ENCODE measurements at regions not wholly inside any gene's neighbourhood (a gene's known extent, or its start where the extent isn't known, plus 50 kb on each side); places are given as distances from the start of the nearest gene placed in this dataset.

DNA sequence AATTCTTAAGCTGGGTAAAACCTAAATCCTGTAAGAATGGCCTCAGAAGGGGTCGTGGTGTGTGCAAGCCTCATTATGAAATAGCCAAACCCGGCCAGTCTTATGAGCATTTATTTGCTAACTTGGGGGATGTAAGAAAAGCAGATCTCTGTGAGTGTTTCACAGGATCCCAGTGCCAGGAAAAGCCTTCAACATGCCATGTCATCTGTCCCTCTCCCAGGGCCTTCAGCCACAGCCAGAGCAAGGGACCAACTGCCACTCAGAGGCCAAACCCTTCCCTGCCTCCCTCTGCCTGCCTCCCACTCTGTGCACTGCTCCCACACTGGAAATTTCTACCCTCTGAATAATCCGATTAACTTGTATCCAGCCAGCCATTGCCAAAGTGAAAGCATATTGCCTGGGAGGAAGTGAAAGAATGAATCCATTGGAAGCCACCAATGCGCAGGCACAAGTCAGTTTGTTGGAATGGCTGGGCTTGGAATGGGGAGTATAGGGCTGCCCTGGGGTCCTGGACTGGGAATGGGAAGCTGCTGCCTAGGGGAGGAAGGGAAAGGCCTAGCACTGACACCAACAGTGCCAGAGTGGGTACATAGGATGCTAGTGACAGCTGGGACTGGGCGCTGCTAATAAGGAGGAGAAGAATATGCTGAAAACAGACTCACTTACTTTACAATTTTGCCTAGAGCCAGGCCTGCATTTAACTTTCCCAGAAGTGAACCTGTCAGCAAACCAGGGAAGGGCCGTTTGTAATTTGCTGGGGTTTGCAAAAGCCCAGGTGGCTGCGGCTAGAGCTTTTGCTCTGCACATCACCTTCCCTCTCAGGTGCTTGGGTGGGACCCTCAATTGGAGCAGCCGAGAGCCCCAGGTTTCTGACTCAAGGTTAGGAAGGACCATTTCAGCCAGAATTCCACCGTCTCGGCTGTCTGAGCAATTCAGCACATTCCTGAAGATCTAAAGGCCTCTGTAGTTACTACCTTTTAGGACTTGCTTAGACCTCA lies 146.6 kb upstream of the NCK2 start:
- Histone ChIP-seq H3K4me3 (ENCODE audit: low read depth, low read length) (no peak overlapping the region), H3K9me3 (ENCODE audit: control insufficient read depth, insufficient read depth, low read depth, low read length) (no peaks in the 10 kb centered on the region), H3K4me1 (ENCODE audit: control insufficient read depth, insufficient read depth, low read length) (no peaks in the 10 kb centered on the region), H3K27ac (ENCODE audit: extremely low read depth, low read depth, low read length) (no peak overlapping the region), H3K36me3 (ENCODE audit: control insufficient read depth in 2 of 2, insufficient read depth in 1 of 2, low read length in 2 of 2) (no peaks in the 10 kb centered on the region)
- CTCF ChIA-PET, result interaction anchor here (0.6 to 1.4 kb wide), 3 partner anchors 8 to 122 kb away, joined by 3 to 4 read pairs (median 3); no protein-coding TSS in a partner anchor
- POLR2A ChIA-PET, result no interaction called here
- 0 out of 2 replicates have a peak, but pooled peaks have one; percentile 18 for TF ChIP-seq EGR2 (tag by site-specific recombination; IDR thresholded peaks at IDR 0.05; ENCODE audit: low read depth)
- no peak for TF ChIP-seq TRIM28 (IDR thresholded peaks at IDR 0.05; ENCODE audit: borderline replicate concordance, low read length)

DNA sequence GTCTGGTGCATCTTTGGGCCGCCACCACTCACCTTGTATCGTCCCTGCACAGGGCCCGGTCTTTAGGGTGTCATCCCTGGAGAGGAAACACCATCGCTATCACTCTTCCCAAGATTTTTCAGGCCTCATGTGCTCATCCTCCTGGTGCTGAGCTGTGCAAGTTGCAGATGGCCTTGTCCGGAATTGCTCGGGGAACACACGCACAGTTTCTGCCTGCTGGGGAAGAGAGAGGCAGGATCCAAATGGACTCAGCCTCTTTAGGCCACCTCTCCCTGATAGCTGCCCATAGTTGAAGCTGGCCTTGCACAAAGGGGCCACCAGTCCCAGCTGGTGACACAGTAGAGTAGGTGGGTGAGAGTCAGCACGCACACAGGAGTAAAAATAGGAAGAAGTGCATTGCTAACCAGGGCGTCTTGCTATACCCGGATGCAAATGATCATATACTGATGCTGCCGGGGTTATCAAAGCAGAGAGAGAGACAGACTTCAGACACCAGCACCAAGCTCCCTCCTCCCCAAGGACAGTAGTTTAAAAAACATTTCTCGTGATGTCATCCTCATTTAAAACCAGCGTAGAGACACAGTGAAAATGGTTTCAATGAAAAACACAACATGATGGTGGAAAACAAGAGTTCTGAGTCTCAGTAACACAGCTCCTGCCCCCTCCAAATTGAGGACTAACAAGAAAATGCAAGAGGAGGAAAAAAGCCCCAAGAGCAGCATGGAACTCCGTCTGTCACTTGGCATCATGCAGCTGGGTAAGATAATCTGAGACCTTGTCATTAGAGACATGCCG lies 147.5 kb upstream of the NCK2 start:
- CTCF ChIA-PET, result interaction anchor here (0.7 to 1.4 kb wide), 3 partner anchors 9 to 76 kb away, joined by 3 to 4 read pairs (median 3); no protein-coding TSS in a partner anchor

DNA sequence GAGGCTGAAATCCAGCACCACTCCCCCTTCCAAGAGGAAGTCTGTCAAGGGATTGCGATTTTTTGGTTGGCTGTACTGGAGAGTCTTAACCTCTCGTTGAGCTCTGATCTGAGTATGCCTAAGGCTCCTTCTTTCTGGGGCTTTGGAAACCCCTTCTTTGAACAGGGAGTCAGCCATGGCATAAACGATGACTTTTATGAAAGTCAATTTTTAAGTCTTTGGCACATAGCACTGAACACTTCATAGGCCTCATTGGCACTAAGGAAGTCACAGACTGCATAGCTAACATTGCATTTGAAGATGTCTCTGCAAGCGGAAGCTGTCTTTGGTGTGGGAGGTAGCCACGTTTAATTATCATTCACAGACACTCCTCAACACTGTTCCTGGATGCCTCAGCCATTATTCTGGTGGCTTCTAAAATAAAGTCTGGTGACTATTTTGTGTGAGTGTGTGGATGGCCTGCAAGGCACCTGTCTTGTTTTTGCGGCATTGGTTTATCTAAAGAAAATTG lies 148.2 kb upstream of the NCK2 start:
- H3K4me3 ChIP-seq (ENCODE audit: low read depth, low read length), result no peak overlapping the region
- H3K27ac ChIP-seq (ENCODE audit: extremely low read depth, low read depth, low read length), result no peak overlapping the region
- no peaks in the 10 kb centered on the region for H3K9me3 ChIP-seq (ENCODE audit: control insufficient read depth, insufficient read depth, low read depth, low read length)
- H3K4me1 ChIP-seq (ENCODE audit: control insufficient read depth, insufficient read depth, low read length), result no peaks in the 10 kb centered on the region
- POLR2A ChIA-PET, result no interaction called here
- H3K36me3 ChIP-seq (ENCODE audit: control insufficient read depth in 2 of 2, insufficient read depth in 1 of 2, low read length in 2 of 2), result no peaks in the 10 kb centered on the region
- TF ChIP-seq ZNF585B (tag by site-specific recombination; IDR thresholded peaks at IDR 0.05) (no peak), FEZF1 (tag by site-specific recombination; IDR thresholded peaks at IDR 0.05) (no peak), ZNF114 (tag by site-specific recombination; IDR thresholded peaks at IDR 0.05) (no peak), IKZF3 (tag by site-specific recombination; IDR thresholded peaks at IDR 0.05) (no peak), ZNF792 (tag by site-specific recombination; IDR thresholded peaks at IDR 0.05) (no peak), RBAK (tag by site-specific recombination; IDR thresholded peaks at IDR 0.05) (no peak), ZNF214 (tag by site-specific recombination; IDR thresholded peaks at IDR 0.05; ENCODE audit: borderline replicate concordance) (no peak), ZNF239 (tag by site-specific recombination; IDR thresholded peaks at IDR 0.05) (no peak), SALL2 (tag by site-specific recombination; IDR thresholded peaks at IDR 0.05; ENCODE audit: borderline replicate concordance) (no peak), ZNF549 (tag by site-specific recombination; IDR thresholded peaks at IDR 0.05) (no peak), ZNF654 (tag by site-specific recombination; IDR thresholded peaks at IDR 0.05; ENCODE audit: low read depth) (no peak)
- TF ChIP-seq, protein P1, sequence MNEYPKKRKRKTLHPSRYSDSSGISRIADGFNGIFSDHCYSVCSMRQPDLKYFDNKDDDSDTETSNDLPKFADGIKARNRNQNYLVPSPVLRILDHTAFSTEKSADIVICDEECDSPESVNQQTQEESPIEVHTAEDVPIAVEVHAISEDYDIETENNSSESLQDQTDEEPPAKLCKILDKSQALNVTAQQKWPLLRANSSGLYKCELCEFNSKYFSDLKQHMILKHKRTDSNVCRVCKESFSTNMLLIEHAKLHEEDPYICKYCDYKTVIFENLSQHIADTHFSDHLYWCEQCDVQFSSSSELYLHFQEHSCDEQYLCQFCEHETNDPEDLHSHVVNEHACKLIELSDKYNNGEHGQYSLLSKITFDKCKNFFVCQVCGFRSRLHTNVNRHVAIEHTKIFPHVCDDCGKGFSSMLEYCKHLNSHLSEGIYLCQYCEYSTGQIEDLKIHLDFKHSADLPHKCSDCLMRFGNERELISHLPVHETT (tag by site-specific recombination; IDR thresholded peaks at IDR 0.05), result no peak
- CTCF ChIA-PET, result interaction anchor here (0.7 to 1.0 kb wide), 3 partner anchors 14 to 103 kb away, joined by 3 to 4 read pairs (median 4); no protein-coding TSS in a partner anchor

More for the DNA sequence above, 147.5 kb upstream of the NCK2 start:
- Histone ChIP-seq H3K4me1 (ENCODE audit: control insufficient read depth, insufficient read depth, low read length) (no peaks in the 10 kb centered on the region), H3K36me3 (ENCODE audit: control insufficient read depth in 2 of 2, insufficient read depth in 1 of 2, low read length in 2 of 2) (no peaks in the 10 kb centered on the region), H3K27ac (ENCODE audit: extremely low read depth, low read depth, low read length) (no peak overlapping the region), H3K9me3 (ENCODE audit: control insufficient read depth, insufficient read depth, low read depth, low read length) (no peaks in the 10 kb centered on the region), H3K4me3 (ENCODE audit: low read depth, low read length) (no peak overlapping the region)
- POLR2A ChIA-PET, result no interaction called here
- no peak for TF ChIP-seq ZNF214 (tag by site-specific recombination; IDR thresholded peaks at IDR 0.05; ENCODE audit: borderline replicate concordance)
- TF ChIP-seq ZNF416 (tag by site-specific recombination; IDR thresholded peaks at IDR 0.05), result no peak
